ENCODE measurements at regions not wholly inside any gene's neighbourhood (a gene's known extent, or its start where the extent isn't known, plus 50 kb on each side); places are given as distances from the start of the nearest gene placed in this dataset.

DNA sequence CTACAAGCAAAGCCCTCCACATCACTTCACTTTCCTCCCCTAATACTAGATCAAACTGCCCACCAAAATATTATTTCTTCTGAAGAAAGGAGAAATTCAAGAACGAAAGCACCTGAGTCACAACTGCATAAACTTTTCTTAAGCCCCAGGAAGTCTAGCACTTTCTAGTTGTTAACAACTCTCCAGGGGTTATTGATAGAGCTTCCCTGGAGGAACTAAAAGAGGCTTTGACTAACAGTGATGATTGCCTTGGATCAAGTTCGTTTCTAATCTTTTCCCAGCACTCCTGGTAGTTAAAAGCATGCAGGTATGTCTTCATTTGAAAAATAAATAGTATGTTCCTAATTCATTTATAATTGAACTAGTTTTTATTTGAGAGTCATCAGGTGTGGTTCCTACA is 917.0 kb downstream of the TUSC7 start:
- TF ChIP-seq SP2 (IDR thresholded peaks at IDR 0.05; ENCODE audit: low read length): no peak
- TF ChIP-seq ASH2L (IDR thresholded peaks at IDR 0.05; ENCODE audit: low read length): no peak
- TF ChIP-seq CHD2 (IDR thresholded peaks at IDR 0.05; ENCODE audit: low read length): no peak
- TF ChIP-seq MAFK (IDR thresholded peaks at IDR 0.05; ENCODE audit: low read depth, low read length): no peak
- TF ChIP-seq NRF1 (IDR thresholded peaks at IDR 0.05; ENCODE audit: low read depth, low read length): no peak
- no peak for TF ChIP-seq HDAC2 (IDR thresholded peaks at IDR 0.05; ENCODE audit: borderline replicate concordance in 1 of 2, low read depth in 2 of 2, low read length in 2 of 2)
- no peak for TF ChIP-seq SRF (IDR thresholded peaks at IDR 0.05; ENCODE audit: low read depth, low read length)
- TF ChIP-seq, protein P1, sequence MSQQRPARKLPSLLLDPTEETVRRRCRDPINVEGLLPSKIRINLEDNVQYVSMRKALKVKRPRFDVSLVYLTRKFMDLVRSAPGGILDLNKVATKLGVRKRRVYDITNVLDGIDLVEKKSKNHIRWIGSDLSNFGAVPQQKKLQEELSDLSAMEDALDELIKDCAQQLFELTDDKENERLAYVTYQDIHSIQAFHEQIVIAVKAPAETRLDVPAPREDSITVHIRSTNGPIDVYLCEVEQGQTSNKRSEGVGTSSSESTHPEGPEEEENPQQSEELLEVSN (IDR thresholded peaks at IDR 0.05): no peak
- TF ChIP-seq FOSL1 (IDR thresholded peaks at IDR 0.05; ENCODE audit: insufficient read depth, low read depth, low read length): no peak
- TF ChIP-seq SIX5 (IDR thresholded peaks at IDR 0.05; ENCODE audit: low read depth, low read length): no peak
- TF ChIP-seq JUN (IDR thresholded peaks at IDR 0.05; ENCODE audit: low read depth, low read length): no peak
- TF ChIP-seq RFX5 (IDR thresholded peaks at IDR 0.05; ENCODE audit: borderline replicate concordance, low read depth, low read length): no peak
- TF ChIP-seq CEBPB (IDR thresholded peaks at IDR 0.05; ENCODE audit: low read depth, low read length): no peak
- H3K4ac ChIP-seq (replicated peaks; ENCODE audit: insufficient read length, low read depth, low read length): no peak overlapping the region
- no peak overlapping the region for H4K5ac ChIP-seq (ENCODE audit: insufficient read length, low read depth, low read length)
- H3K18ac ChIP-seq (ENCODE audit: extremely low read depth, low read length): no peak overlapping the region
- H2AFZ ChIP-seq (ENCODE audit: low read length): no peak overlapping the region
- H3K4me2 ChIP-seq (ENCODE audit: insufficient read depth in 1 of 2, low read depth in 2 of 2, low read length in 2 of 2): no peak overlapping the region
- no peak overlapping the region for H3K23ac ChIP-seq (ENCODE audit: insufficient read length)
- no peak overlapping the region for H3K9ac ChIP-seq (replicated peaks in 1 of 4; ENCODE audit: extremely low read depth in 1 of 4, low read depth in 3 of 4, low read length in 3 of 4)
- H4K20me1 ChIP-seq (replicated peaks in 1 of 2; ENCODE audit: control insufficient read depth in 1 of 2, insufficient read depth in 2 of 2, low read length in 2 of 2): no peaks in the 10 kb centered on the region
- no peaks in the 10 kb centered on the region for H3K79me2 ChIP-seq (ENCODE audit: control insufficient read depth in 1 of 2, insufficient read depth in 2 of 2, low read length in 2 of 2)
- H3K27ac ChIP-seq (ENCODE audit: low read depth, low read length): no peak overlapping the region
- ChIA-PET CTCF (ENCODE audit: partially characterized antibody) (interaction anchor here (0.6 to 1.0 kb wide), 2 partner anchors 25 to 510 kb away, joined by 3 read pairs; no protein-coding TSS in a partner anchor), POLR2A (ENCODE audit: partially characterized antibody) (no interaction called here)
- no peak for FAIRE-seq
- no peak overlapping the region for H2BK120ac ChIP-seq (replicated peaks; ENCODE audit: low read depth, low read length)
- H4K8ac ChIP-seq (ENCODE audit: extremely low read depth, insufficient read depth, low read length): no peak overlapping the region
- no peak overlapping the region for H3K14ac ChIP-seq (ENCODE audit: insufficient read length)
- no peaks in the 10 kb centered on the region for H3K23me2 ChIP-seq (ENCODE audit: low read depth, low read length)
- no peaks in the 10 kb centered on the region for H3K27me3 ChIP-seq (replicated peaks in 1 of 4; ENCODE audit: control insufficient read depth in 3 of 4, extremely low read depth in 1 of 4, insufficient read depth in 3 of 4, low read length in 3 of 4)
- H3K4me1 ChIP-seq (replicated peaks in 1 of 4; ENCODE audit: control insufficient read depth in 3 of 4, insufficient read depth in 4 of 4, low read length in 3 of 4): peaks cover 0 to 3% (median 0%) of the 10 kb centered on the region in 4 experiments; a peak in 1 of 7 replicates
- DNase-seq (ENCODE audit: low read depth in 1 of 2, low spot score in 2 of 2): no peak
- H3K56ac ChIP-seq (replicated peaks; ENCODE audit: insufficient read length, low read depth, low read length): no peak overlapping the region
- no peak overlapping the region for H2BK20ac ChIP-seq (ENCODE audit: low read length)
- H4K91ac ChIP-seq (replicated peaks; ENCODE audit: insufficient read length, low read length): no peak overlapping the region
- H2AK5ac ChIP-seq (ENCODE audit: low read depth, low read length): no peak overlapping the region
- H2BK12ac ChIP-seq (ENCODE audit: low read depth, low read length): no peak overlapping the region
- no peaks in the 10 kb centered on the region for H3K79me1 ChIP-seq (ENCODE audit: low read depth, low read length)
- H3K4me3 ChIP-seq (ENCODE audit: extremely low read depth in 1 of 4, insufficient read depth in 2 of 4, low read depth in 3 of 4, low read length in 4 of 4): no peak overlapping the region
- WGBS, 2 experiments (ENCODE audit: extremely low coverage in 1 of 2, insufficient coverage in 1 of 2, insufficient read length in 1 of 2, insufficient replicate concordance in 2 of 2, low coverage in 1 of 2, low lambda C conversion rate in 2 of 2, missing lambda C conversion rate in 1 of 2): 64% methylated on average over 2 of the region's 2 CpGs; no CpG with 5 or more reads in 1 of the 2 experiments
- H2BK15ac ChIP-seq (ENCODE audit: low read length): no peak overlapping the region
- H3K9me3 ChIP-seq (ENCODE audit: insufficient read depth in 2 of 2, low read depth in 1 of 2, low read length in 1 of 2): no peaks in the 10 kb centered on the region
- H2BK5ac ChIP-seq (ENCODE audit: low read depth, low read length): no peak overlapping the region
- H3K36me3 ChIP-seq (ENCODE audit: control insufficient read depth in 2 of 4, insufficient read depth in 4 of 4, low read length in 3 of 4): no peaks in the 10 kb centered on the region
